KMS-11 (cell line): ENCODE measurements at regions not wholly inside any gene's neighbourhood (a gene's known extent, or its start where the extent isn't known, plus 50 kb on each side); places are given as distances from the start of the nearest gene placed in this dataset.

Source experiments
- H2AFZ ChIP-seq: fragments of 200-600 bp; sonication (generic); 2 replicates; pipeline ENCODE4 v1.6.1; 2016; ENCODE audit warnings: antibody characterized with exemption, mixed run types, low read depth
- H3K27ac ChIP-seq: fragments of 200-600 bp; sonication (generic); 2 replicates; pipeline ENCODE4 v1.6.1; 2016; ENCODE audit warnings: mild to moderate bottlenecking, mixed run types
- H3K27me3 ChIP-seq: fragments of 200-600 bp; sonication (generic); 2 replicates; pipeline ENCODE4 v1.6.1; 2017; ENCODE audit warnings: mild to moderate bottlenecking, low read depth, mixed run types, moderate library complexity; ENCODE audit not compliant: insufficient read depth
- H3K36me3 ChIP-seq: fragments of 200-600 bp; sonication (generic); 2 replicates; pipeline ENCODE4 v1.6.1; 2017; ENCODE audit warnings: mild to moderate bottlenecking, mixed run types; ENCODE audit not compliant: insufficient read depth
- H3K4me1 ChIP-seq: fragments of 200-600 bp; sonication (generic); 2 replicates; pipeline ENCODE4 v1.6.1; 2016; ENCODE audit warnings: mild to moderate bottlenecking, low read depth, mixed run types; ENCODE audit not compliant: poor library complexity, severe bottlenecking
- H3K4me2 ChIP-seq: fragments of 200-600 bp; sonication (generic); 2 replicates; pipeline ENCODE4 v1.7.0; 2016; ENCODE audit warnings: mild to moderate bottlenecking, mixed run types
- H3K4me3 ChIP-seq: fragments of 200-600 bp; sonication (generic); IDR thresholded peaks from 2 replicates; pipeline ENCODE4 v1.6.1; 2017; ENCODE audit warnings: low read depth, low read length, mixed read lengths; ENCODE audit not compliant: insufficient read depth
- H3K79me2 ChIP-seq: fragments of 200-600 bp; sonication (generic); 2 replicates; pipeline ENCODE4 v1.6.1; 2016; ENCODE audit warnings: low read depth, mixed run types; ENCODE audit not compliant: insufficient read depth
- H3K9ac ChIP-seq: fragments of 200-600 bp; sonication (generic); 2 replicates; pipeline ENCODE4 v1.6.1; 2016; ENCODE audit warnings: mild to moderate bottlenecking, mixed run types
- H4K20me1 ChIP-seq: fragments of 200-600 bp; sonication (generic); 2 replicates; pipeline ENCODE4 v1.6.1; 2016; ENCODE audit warnings: mild to moderate bottlenecking, mixed run types; ENCODE audit not compliant: insufficient read depth
- TF ChIP-seq, protein P1 (sequence below): fragments of 200-600 bp; sonication (generic); conservative IDR thresholded peaks from 2 replicates; pipeline ENCODE4 v1.6.1; 2017; ENCODE audit warnings: low read depth, mild to moderate bottlenecking, antibody characterized with exemption, low read length, moderate library complexity, mixed read lengths

- TF ChIP-seq, protein P1, sequence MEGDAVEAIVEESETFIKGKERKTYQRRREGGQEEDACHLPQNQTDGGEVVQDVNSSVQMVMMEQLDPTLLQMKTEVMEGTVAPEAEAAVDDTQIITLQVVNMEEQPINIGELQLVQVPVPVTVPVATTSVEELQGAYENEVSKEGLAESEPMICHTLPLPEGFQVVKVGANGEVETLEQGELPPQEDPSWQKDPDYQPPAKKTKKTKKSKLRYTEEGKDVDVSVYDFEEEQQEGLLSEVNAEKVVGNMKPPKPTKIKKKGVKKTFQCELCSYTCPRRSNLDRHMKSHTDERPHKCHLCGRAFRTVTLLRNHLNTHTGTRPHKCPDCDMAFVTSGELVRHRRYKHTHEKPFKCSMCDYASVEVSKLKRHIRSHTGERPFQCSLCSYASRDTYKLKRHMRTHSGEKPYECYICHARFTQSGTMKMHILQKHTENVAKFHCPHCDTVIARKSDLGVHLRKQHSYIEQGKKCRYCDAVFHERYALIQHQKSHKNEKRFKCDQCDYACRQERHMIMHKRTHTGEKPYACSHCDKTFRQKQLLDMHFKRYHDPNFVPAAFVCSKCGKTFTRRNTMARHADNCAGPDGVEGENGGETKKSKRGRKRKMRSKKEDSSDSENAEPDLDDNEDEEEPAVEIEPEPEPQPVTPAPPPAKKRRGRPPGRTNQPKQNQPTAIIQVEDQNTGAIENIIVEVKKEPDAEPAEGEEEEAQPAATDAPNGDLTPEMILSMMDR: no peak
- H2AFZ ChIP-seq: no peak overlapping the region
- no peaks in the 10 kb centered on the region for H3K36me3 ChIP-seq
- H3K4me1 ChIP-seq: no peaks in the 10 kb centered on the region
- no peak overlapping the region for H3K4me2 ChIP-seq
- H3K9ac ChIP-seq: no peak overlapping the region
- no peaks in the 10 kb centered on the region for H3K27me3 ChIP-seq
- no peaks in the 10 kb centered on the region for H3K79me2 ChIP-seq
- no peak overlapping the region for H3K4me3 ChIP-seq
- H4K20me1 ChIP-seq: no peaks in the 10 kb centered on the region
- H3K27ac ChIP-seq: no peak overlapping the region
Measured at GRCh38 chr2:210884227-210884626, 327.8 kb downstream of the CPS1 start.

GRCh38 chr2:210888035-210888434 lies 331.6 kb downstream of the CPS1 start:
- no peaks in the 10 kb centered on the region for H3K27me3 ChIP-seq
- no peak overlapping the region for H3K27ac ChIP-seq

DNA sequence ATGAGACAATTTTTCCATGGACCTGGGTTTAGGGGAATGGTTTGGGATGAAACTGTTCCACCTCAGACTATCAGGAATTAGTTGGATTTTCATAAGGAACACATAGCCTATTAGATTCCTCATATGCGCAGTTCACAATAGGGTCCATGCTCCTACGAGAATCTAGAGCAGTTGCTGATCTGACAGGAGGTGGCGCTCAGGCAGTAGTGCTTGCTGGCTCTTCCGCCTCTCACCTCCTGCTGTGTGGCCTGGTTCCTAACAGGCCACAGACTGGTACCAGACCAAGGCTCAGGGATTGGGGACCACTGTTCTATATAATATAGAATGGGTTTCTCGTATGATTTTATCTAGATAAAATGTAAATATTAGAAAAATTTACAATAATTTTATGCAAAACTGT lies 338.7 kb downstream of the CPS1 start:
- Histone ChIP-seq H4K20me1 (no peaks in the 10 kb centered on the region), H3K4me3 (no peak overlapping the region), H3K79me2 (no peaks in the 10 kb centered on the region), H3K27ac (no peak overlapping the region), H2AFZ (no peak overlapping the region), H3K36me3 (no peaks in the 10 kb centered on the region), H3K4me1 (no peaks in the 10 kb centered on the region), H3K27me3 (no peaks in the 10 kb centered on the region), H3K4me2 (no peak overlapping the region), H3K9ac (no peak overlapping the region)
- TF ChIP-seq, protein P1: no peak

More at GRCh38 chr2:210888035-210888434, 331.6 kb downstream of the CPS1 start:
- H4K20me1 ChIP-seq: no peaks in the 10 kb centered on the region
- no peak overlapping the region for H3K4me3 ChIP-seq
- H3K4me1 ChIP-seq: no peaks in the 10 kb centered on the region
- no peak overlapping the region for H3K4me2 ChIP-seq
- TF ChIP-seq, protein P1: no peak
- H3K79me2 ChIP-seq: no peaks in the 10 kb centered on the region
- H2AFZ ChIP-seq: no peak overlapping the region
- H3K9ac ChIP-seq: no peak overlapping the region
- no peaks in the 10 kb centered on the region for H3K36me3 ChIP-seq

- no peaks in the 10 kb centered on the region for H3K36me3 ChIP-seq
- no peak overlapping the region for H3K27ac ChIP-seq
- H3K4me2 ChIP-seq: no peak overlapping the region
- H3K4me1 ChIP-seq: no peaks in the 10 kb centered on the region
- H3K9ac ChIP-seq: no peak overlapping the region
- H2AFZ ChIP-seq: no peak overlapping the region
- no peaks in the 10 kb centered on the region for H4K20me1 ChIP-seq
- TF ChIP-seq, protein P1: no peak
- no peak overlapping the region for H3K4me3 ChIP-seq
- H3K79me2 ChIP-seq: no peaks in the 10 kb centered on the region
- no peaks in the 10 kb centered on the region for H3K27me3 ChIP-seq
Measured at GRCh38 chr2:210899131-210899530, 342.7 kb downstream of the CPS1 start.
